ENCODE measurements at regions not wholly inside any gene's neighbourhood (a gene's known extent, or its start where the extent isn't known, plus 50 kb on each side); places are given as distances from the start of the nearest gene placed in this dataset.

DNA sequence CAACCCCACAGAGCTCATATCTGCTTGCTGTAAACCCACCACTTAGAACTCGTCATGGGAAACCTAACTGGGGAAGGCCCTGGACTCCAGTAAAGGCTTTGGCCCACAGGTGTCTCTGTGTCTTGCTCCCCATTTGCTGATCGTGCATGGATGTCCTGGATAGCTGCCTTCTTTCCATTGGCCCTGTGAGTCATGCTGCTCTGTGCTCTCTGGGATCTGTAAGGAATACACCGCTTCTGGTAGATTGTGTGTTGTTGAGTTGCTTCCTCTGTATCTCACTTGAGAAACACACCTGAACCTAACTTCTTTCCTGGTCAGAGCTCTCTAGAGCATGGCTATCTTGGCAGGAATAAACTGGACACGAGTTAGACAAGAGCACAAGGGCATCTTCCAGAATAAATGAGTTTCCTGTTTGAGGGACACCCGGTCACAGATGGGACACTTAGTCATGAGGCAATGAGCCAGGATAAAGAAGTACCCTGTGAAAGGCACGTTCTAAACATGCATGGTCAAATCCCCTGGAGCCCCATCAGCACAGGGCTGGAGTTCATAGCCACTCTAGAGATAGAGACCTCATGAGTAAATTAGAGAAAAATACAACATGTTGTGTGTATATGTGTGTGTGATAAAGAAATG, 99.6 kb upstream of the TMEM170B start:
- TF ChIP-seq POLR2A (IDR thresholded peaks at IDR 0.05), result no peak
- TF ChIP-seq, protein P1, sequence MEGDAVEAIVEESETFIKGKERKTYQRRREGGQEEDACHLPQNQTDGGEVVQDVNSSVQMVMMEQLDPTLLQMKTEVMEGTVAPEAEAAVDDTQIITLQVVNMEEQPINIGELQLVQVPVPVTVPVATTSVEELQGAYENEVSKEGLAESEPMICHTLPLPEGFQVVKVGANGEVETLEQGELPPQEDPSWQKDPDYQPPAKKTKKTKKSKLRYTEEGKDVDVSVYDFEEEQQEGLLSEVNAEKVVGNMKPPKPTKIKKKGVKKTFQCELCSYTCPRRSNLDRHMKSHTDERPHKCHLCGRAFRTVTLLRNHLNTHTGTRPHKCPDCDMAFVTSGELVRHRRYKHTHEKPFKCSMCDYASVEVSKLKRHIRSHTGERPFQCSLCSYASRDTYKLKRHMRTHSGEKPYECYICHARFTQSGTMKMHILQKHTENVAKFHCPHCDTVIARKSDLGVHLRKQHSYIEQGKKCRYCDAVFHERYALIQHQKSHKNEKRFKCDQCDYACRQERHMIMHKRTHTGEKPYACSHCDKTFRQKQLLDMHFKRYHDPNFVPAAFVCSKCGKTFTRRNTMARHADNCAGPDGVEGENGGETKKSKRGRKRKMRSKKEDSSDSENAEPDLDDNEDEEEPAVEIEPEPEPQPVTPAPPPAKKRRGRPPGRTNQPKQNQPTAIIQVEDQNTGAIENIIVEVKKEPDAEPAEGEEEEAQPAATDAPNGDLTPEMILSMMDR (IDR thresholded peaks at IDR 0.05), result no peak

Measured in lower leg skin (tissue), 3 donors.